Mesothelial cell of epicardium (in vitro differentiated cells): ENCODE measurements at regions not wholly inside any gene's neighbourhood (a gene's known extent, or its start where the extent isn't known, plus 50 kb on each side); places are given as distances from the start of the nearest gene placed in this dataset.
"Not testable (repeated sequence)": the region's sequence is repeated elsewhere in the genome, so short reads cannot be mapped to it uniquely, and the experiment has no call there.

Experiments used
- DNase-seq, 2 experiments: peaks; one replicate each; pipeline ENCODE4 v3.0.0; 2021; ENCODE audit warnings: low spot score in 2 of 2; ENCODE audit not compliant: unreplicated experiment in 2 of 2
- H3K27ac Mint-ChIP-seq: 2 replicates; pipeline ENCODE4 v1.8.0; 2021; ENCODE audit warnings: mixed read lengths
- H3K27me3 Mint-ChIP-seq: 2 replicates; pipeline ENCODE4 v1.8.0; 2021; ENCODE audit warnings: low read depth, mixed read lengths
- H3K36me3 Mint-ChIP-seq: 2 replicates; pipeline ENCODE4 v1.8.0; 2021; ENCODE audit warnings: mixed read lengths
- H3K4me1 Mint-ChIP-seq: 2 replicates; pipeline ENCODE4 v1.8.0; 2021; ENCODE audit warnings: mixed read lengths
- H3K4me3 Mint-ChIP-seq: 2 replicates; pipeline ENCODE4 v1.8.0; 2021; ENCODE audit warnings: mild to moderate bottlenecking, moderate library complexity, mixed read lengths
- H3K9me3 Mint-ChIP-seq: 2 replicates; pipeline ENCODE4 v1.8.0; 2021; ENCODE audit warnings: mixed read lengths
- TF ChIP-seq, protein P1 (sequence below): fragments of 200-600 bp; sonication (generic); IDR thresholded peaks from one replicate; pipeline ENCODE4 v1.5.0; 2021; ENCODE audit warnings: antibody characterized with exemption; ENCODE audit not compliant: unreplicated experiment

DNA sequence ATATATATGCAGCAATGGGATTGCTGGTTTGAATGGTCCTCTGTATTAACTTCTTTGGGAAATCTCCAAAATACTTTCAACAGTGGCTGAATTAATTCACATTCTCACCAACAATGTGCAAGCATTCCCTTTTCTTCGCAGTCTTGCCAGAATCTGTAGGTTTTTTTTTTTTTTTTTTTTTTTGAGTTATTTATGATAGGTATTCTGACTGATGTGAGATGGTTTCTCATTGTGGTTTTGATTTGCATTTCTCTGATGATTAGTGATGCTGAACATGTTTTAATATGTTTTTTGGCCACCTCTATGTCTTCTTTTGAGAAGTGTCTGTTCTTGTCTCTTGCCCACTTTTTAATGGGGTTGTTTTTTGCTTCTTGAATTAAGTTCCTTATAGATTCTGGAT lies 2041.5 kb upstream of the PCDH20 start:
- Mint-ChIP-seq H3K4me3 (no peak overlapping the region), H3K9me3 (peaks cover 11% of the 10 kb centered on the region), H3K4me1 (no peaks in the 10 kb centered on the region), H3K27me3 (no peaks in the 10 kb centered on the region), H3K27ac (no peak overlapping the region), H3K36me3 (no peaks in the 10 kb centered on the region)
- no peak for DNase-seq
- TF ChIP-seq, protein P1, sequence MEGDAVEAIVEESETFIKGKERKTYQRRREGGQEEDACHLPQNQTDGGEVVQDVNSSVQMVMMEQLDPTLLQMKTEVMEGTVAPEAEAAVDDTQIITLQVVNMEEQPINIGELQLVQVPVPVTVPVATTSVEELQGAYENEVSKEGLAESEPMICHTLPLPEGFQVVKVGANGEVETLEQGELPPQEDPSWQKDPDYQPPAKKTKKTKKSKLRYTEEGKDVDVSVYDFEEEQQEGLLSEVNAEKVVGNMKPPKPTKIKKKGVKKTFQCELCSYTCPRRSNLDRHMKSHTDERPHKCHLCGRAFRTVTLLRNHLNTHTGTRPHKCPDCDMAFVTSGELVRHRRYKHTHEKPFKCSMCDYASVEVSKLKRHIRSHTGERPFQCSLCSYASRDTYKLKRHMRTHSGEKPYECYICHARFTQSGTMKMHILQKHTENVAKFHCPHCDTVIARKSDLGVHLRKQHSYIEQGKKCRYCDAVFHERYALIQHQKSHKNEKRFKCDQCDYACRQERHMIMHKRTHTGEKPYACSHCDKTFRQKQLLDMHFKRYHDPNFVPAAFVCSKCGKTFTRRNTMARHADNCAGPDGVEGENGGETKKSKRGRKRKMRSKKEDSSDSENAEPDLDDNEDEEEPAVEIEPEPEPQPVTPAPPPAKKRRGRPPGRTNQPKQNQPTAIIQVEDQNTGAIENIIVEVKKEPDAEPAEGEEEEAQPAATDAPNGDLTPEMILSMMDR = no peak

GRCh38 chr13:63455938-63456337 lies 2040.3 kb upstream of the PCDH20 start:
- Mint-ChIP-seq H3K36me3 (no peaks in the 10 kb centered on the region), H3K27me3 (no peaks in the 10 kb centered on the region), H3K27ac (no peak overlapping the region), H3K4me3 (no peak overlapping the region), H3K4me1 (no peaks in the 10 kb centered on the region), H3K9me3 (peaks cover 11% of the 10 kb centered on the region)
- no peak for DNase-seq
- TF ChIP-seq, protein P1 = no peak

DNA sequence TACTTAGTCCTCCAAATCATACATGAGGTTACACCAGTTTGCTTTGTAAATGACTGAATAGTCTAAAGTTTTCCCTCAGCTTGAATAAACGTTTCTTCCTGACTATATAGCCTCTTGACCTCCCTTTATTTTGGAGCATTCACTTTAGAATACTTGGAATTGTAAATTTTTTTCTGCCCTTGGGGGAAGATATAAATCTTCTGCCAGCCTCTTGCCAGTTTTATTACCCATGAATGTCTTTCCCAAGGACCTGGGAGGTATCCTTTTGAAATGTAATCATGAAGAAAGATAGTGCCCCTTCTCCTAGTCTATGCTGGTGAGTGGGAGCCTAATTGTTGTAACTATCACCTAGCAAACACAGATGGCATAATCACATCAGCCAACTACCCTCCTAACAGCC lies 2033.9 kb upstream of the PCDH20 start:
- H3K36me3 Mint-ChIP-seq = no peaks in the 10 kb centered on the region
- H3K4me1 Mint-ChIP-seq = peaks cover 8% of the 10 kb centered on the region
- peaks cover 3% of the 10 kb centered on the region for H3K9me3 Mint-ChIP-seq
- TF ChIP-seq, protein P1 = no peak
- no peaks in the 10 kb centered on the region for H3K27me3 Mint-ChIP-seq
- peak overlapping the region; percentile 26 for H3K27ac Mint-ChIP-seq
- DNase-seq = no peak
- no peak overlapping the region for H3K4me3 Mint-ChIP-seq

GRCh38 chr13:63448692-63449091 lies 2033.0 kb upstream of the PCDH20 start:
- H3K36me3 Mint-ChIP-seq = peaks cover 3% of the 10 kb centered on the region
- H3K27ac Mint-ChIP-seq = no peak overlapping the region
- TF ChIP-seq, protein P1 = no peak
- H3K4me1 Mint-ChIP-seq = peaks cover 8% of the 10 kb centered on the region
- H3K27me3 Mint-ChIP-seq = no peaks in the 10 kb centered on the region
- H3K9me3 Mint-ChIP-seq = peaks cover 7% of the 10 kb centered on the region
- H3K4me3 Mint-ChIP-seq = no peak overlapping the region
- no peak for DNase-seq

DNA sequence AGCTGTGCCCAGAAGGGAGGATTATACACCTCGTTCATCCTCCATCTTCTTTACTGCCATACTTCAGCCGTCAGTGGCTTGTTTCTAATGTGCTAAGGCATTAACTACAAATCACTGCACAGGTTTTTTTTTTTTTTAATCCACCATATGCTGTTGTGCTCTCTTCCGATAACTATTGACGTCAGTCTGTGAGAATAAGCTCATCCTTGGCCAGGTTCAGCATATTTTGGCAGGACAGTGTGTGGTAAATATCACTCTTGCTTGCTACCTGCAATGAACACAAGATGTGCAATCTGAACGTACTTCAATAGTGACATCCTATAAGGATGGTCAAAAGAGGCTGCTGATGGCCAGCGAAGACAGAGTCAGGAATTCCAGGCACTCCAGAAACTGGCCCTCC lies 2030.7 kb upstream of the PCDH20 start:
- TF ChIP-seq, protein P1 = no peak
- Mint-ChIP-seq H3K27me3 (no peaks in the 10 kb centered on the region), H3K27ac (no peak overlapping the region), H3K36me3 (peaks cover 5% of the 10 kb centered on the region), H3K4me3 (no peak overlapping the region), H3K4me1 (peaks cover 8% of the 10 kb centered on the region), H3K9me3 (peaks cover 23% of the 10 kb centered on the region)
- no peak for DNase-seq

- not testable (repeated sequence) for H3K36me3 Mint-ChIP-seq
These were observed 2028.6 kb upstream of the PCDH20 start for GRCh38 chr13:63444225-63444624.

More at GRCh38 chr13:63444225-63444624, 2028.6 kb upstream of the PCDH20 start:
- peaks cover 23% of the 10 kb centered on the region for H3K9me3 Mint-ChIP-seq
- H3K27me3 Mint-ChIP-seq, H3K4me1 Mint-ChIP-seq, H3K4me3 Mint-ChIP-seq, DNase-seq, H3K27ac Mint-ChIP-seq: not testable (repeated sequence)
